Peyer's patch (tissue), 4 donors: ENCODE measurements at regions not wholly inside any gene's neighbourhood (a gene's known extent, or its start where the extent isn't known, plus 50 kb on each side); places are given as distances from the start of the nearest gene placed in this dataset.

Experiments
- CTCF ChIP-seq, 6 experiments: fragments of 450-650 bp in 4 of 6; fragments of 200-600 bp in 2 of 6; sonication (generic) in 1 of 6; IDR thresholded peaks; one replicate each; pipeline ENCODE4 v1.5.1; 2017 to 2019; ENCODE audit warnings: antibody characterized with exemption in 6 of 6, mild to moderate bottlenecking in 3 of 6, moderate library complexity in 1 of 6
- POLR2A ChIP-seq, 2 donors: fragments of 450-650 bp; IDR thresholded peaks; one replicate each; pipeline ENCODE4 v1.5.1; 2017; ENCODE audit warnings: antibody characterized with exemption in 2 of 2, mild to moderate bottlenecking in 2 of 2, moderate library complexity in 2 of 2

GRCh38 chr6:128617285-128617684 lies 96.9 kb upstream of the PTPRK start:
- TF ChIP-seq CTCF (IDR thresholded peaks at IDR 0.05) (no peak), POLR2A (IDR thresholded peaks at IDR 0.05) (no peak)
